UCSD-AML1 (cell line): ENCODE measurements at regions not wholly inside any gene's neighbourhood (a gene's known extent, or its start where the extent isn't known, plus 50 kb on each side); places are given as distances from the start of the nearest gene placed in this dataset.
A peak's percentile ranks its signal among the peaks of the same experiment; 100 is the strongest.

ENCODE experiments used
- DNase-seq: peaks from one replicate; lab custom pipeline; 2025; ENCODE audit not compliant: unreplicated experiment; lab: John Stamatoyannopoulos, UW

GRCh38 chr6:98583506-98583905, 250.9 kb upstream of the POU3F2 start:
- DNase-seq = no peak

DNA sequence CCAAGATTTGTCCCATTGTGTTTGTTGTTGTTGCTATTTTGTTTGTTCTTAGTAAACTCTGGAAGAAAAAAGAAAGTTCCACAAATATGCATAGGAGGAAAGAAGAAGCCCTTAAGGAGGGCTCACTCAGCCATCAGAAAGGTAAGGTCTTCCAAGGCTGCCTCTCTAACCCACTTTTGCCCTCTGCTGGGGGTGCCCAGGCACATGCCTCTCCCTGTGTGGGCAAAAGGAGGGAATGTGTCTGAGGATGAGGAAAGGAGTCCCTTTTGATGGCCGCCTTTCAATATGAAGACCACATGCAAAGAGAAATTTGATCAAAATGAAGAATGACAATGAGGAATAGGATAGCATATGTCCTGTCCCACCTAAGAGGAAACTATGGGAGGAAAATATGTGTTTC, 248.2 kb upstream of the POU3F2 start:
- DNase-seq = no peak

DNA sequence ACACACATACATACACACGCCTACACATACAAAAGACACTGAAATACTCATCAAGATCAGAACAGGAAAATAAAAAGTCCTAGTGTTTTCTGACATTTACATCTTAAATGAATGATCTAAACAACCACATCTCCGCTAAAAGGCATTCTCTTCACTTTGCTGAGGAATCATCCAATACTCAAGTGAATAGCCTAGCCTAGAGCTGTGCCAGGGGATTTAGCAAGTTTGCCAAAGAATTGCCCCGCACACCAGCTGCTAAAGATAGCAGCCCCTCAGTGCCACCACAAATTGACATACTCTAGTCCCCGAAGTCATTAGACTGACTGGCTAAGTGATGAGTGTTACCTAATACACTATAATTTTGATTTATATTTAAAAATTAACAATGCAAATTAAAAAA, 246.8 kb upstream of the POU3F2 start:
- no peak for DNase-seq

DNA sequence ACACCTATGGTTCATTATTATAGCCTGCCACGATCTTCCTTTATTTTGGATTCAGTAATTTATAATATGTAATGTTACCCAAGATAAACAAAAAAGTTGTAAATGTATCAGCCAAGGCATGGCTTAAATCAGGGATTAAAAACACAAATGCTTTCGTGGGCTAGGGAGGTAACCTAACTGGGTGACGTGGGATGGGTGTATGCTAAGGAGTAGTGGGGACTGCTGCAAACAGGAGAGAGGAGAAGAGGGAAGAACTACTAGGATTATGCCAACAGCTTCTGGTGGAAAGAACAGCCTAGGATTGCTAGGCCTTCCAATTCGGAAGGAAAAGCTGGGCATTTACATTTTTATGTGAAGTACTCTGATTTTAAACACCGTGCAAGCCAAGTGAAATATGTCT, 244.8 kb upstream of the POU3F2 start:
- DNase-seq = no peak

DNA sequence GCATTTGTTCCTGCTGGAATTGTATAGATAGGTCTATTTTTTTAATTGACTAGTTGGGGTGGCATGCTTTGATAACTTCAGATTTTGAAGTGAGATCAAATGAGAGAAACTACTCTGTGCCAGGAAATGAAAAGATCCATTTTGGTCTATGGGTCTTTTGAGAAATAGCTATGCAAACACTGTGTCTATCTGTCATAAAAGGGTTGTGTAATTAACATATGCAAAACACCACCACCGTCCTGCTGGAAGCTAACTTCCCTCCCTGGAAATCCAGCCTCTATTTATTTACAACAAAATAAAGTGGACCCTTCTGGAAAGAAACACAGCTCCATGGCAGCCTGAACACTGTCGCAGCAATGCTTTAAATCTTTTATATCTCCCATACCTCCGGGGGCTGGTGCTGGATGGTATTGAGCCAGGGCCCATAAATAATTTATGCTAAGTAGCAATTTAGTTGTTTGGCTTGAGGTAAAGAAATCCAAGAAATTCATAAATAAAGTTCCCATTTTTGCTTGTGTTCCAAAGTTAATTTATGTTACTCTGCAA, 244.2 kb upstream of the POU3F2 start:
- DNase-seq = no peak

GRCh38 chr6:98590997-98591396, 243.4 kb upstream of the POU3F2 start:
- no peak for DNase-seq

DNA sequence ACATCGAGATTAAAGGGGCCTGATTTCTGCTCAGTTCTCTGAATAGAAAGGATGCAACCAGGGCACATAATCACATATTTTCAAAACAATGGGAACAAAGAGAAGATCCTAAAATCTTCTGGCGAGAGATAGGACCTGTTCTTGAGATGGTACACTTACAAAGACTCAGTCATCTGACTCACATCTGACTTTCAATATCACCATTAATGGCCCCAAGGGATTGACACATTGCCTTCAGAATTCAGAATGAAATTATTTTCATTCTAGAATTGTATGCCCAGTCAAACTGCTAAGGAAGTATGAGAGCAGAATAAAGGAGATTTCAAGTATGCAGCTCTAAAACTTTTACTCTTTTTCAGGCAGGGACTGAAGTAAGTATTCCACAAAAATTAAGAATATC, 240.7 kb upstream of the POU3F2 start:
- no peak for DNase-seq

GRCh38 chr6:98601716-98602115, 232.7 kb upstream of the POU3F2 start:
- no peak for DNase-seq

DNA sequence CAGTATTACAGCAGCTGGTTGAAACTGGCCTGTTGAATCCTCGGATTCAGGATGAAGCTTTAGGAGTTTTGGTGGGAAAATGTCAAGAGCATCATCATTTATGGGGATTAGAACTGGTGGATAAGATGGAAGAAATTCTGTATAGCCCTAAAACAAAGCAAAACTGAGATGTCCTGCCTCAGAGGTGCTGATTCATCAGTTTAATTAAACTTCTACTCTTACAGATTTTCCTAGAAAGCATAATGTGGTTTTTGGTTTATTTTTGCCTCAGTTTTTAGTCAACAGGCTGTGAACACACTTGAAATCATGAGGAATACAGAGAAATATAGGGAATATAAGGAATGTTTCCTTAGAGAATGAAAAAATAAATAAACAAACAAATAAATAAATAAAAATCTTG, 228.7 kb upstream of the POU3F2 start:
- DNase-seq = no peak

DNA sequence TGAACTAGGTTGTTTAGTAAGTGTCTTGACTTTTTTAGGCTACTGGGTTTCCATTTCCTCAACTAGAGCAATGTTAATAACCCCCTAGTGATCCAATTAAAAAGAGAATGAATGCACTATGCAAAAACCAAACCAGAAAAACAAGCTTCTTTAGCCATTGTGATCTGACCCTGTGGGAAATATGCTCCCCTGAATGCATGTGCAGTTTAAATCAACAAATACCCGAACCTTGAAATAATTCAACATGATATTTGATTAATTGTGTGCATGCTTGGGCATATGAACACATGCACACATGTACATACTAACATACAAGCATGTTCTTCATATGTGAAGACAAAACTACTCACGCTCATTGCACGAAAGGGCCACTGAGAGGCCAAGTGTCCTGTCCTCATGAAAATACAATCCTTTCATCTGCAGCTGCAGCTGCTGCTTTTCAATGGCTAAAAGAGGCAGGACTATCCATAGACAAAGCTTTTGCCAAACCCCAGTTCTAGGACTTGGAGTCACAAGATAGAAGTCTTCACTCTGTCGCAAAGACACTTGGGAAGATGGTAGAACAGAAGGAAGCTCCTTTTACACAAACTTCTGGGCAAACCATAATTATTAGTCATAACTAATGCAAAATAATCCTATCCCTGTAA, 207.1 kb upstream of the POU3F2 start:
- no peak for DNase-seq

GRCh38 chr6:98633886-98634285, 200.5 kb upstream of the POU3F2 start:
- no peak for DNase-seq

DNA sequence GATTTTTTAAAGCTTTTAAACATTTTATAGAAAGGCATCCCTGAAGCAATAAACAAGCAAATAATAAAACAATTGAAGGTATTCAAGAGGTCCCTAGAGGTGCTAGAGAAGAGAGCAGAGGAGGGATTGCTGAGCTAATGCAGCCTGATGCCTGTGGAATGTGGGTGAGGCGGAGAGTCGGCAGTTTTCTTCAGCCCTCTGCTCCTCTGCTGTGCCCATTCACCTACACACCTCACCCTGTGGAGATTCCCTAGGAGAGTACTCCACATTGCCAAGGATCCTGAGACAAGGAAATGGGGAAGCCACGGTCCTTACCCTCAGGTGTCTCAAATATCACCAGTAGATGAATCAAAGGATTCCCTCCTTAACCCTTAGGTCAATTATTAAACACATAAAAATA, 199.8 kb upstream of the POU3F2 start:
- no peak for DNase-seq

DNA sequence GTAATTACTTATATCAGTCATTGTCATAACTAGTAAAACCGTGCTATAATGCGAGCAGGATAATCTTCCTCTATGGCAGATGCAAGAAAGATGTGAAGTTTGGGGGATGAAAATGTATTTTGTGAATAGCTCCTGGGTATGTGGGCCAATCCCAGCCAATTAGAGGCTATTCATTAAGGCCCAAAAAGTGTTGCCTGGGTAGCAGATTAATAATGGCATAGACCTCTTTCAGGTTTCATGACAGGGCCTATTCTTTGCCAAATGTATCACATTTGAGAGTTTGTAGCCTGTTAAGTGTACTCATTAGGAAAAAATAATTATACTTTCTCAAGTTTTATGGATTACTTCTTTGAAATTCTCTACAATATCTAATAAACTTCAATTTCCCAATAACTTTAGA, 199.2 kb upstream of the POU3F2 start:
- no peak for DNase-seq

DNA sequence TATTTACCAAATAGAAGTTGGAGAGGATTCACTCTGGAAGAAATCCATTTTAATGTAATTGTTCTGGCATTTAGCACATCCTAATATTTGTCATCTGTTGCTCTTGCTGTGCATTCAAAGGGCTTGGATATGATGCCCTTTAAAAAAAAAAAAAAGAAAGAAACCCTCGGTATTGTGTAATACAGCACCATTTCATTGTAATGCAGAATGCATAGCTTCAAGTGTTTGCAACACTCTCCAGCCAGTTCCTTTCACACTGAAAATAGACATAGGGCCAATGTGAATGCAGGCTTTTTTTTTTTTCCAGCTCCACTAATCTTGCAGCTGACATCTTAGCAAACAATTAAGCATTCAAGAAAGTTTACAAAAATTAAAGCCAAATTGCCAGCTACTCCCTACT, 197.4 kb upstream of the POU3F2 start:
- DNase-seq = no peak

GRCh38 chr6:98639089-98639635, 195.2 kb upstream of the POU3F2 start:
- no peak for DNase-seq

DNA sequence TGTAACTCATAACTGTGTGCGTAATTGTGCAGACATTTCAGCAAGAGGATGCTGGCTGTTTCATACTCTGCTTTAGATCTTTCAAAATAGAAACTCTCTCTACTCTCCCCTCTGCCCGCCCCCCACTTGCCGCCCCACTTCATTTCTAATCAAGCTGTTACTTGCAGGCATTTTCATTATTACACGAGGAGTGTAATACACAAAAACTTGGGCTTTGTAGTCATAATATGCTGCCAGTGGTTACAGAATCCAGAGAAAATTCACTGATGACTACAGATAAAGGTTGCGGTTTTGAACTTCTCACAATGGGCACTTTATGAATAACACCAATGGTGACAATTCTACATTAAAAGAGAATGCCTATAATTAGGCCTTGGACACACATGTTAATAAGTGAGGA, 194.0 kb upstream of the POU3F2 start:
- DNase-seq = no peak

- DNase-seq = no peak
Observed at GRCh38 chr6:98641949-98642719, 192.2 kb upstream of the POU3F2 start.

- DNase-seq = no peak
Observed at GRCh38 chr6:98644063-98644462, 190.3 kb upstream of the POU3F2 start.

DNA sequence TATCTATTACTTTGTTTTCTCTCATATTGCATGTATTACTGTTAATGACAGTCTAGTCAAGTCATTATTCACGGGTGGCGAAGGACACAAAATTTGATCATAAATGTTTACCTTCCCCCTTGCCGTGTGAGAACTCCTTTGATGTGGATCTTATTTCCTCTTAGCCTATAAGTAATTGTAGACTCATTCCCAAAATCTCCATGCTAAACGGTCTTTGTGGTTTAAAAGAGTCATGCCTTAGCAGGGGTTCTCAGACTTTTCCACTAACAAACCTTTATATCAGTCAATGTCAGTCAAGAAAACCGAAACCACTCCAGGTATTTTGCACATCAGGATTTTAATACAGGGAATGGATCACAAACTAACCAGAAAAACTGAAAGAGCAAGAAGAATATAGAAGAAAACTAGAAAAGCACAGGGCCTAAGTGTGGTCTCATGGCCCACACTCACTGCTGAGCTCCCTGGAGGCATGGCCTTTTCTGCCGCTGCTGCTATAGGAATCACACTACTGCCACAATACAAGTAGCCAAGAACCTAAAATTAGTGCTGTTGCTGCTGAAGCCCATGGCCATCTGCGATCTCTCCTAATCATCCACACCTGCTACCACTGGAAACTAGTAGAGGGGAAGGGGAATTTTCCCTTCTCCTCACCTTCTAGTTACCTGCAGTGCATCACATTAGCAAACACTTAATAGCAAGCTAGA, 186.0 kb upstream of the POU3F2 start:
- no peak for DNase-seq

DNA sequence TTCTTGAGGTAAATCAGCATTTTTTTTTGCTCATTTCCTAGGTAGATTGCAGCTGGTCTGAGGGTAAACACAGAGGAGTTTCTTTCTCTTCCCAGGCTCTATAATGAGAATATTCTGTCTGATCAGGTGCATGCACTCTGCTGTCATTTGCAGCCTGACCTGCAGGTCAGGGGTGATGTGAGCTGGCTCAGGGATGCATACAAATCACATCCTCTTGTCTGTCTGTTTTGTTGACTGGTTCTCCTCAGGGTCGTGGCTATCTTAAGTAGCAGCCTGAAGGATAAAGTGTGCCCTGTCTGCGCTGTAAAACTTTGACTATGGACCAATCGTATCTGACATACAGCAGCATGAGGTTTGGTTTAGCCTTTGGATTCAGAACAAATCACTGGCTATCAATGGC, 183.4 kb upstream of the POU3F2 start:
- no peak for DNase-seq

DNA sequence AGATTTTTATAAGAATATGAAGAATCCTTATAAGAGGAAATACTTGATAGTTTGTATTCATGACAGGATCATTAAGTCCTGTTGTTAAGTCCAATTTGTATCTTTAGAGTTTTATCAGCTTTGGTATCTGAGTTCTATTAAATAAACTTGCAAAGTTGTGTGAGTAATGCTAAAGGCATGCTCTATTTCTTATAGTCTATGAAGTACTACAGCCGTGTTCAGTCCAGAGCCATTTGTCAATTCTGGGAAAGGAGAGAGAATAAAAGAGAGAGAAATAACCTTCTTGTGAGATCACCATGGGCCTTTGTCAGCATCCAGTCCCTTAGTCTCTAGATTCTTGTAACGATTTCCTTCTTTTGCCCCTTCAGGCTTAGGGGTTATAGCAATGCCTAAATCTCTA, 181.2 kb upstream of the POU3F2 start:
- DNase-seq = no peak

DNA sequence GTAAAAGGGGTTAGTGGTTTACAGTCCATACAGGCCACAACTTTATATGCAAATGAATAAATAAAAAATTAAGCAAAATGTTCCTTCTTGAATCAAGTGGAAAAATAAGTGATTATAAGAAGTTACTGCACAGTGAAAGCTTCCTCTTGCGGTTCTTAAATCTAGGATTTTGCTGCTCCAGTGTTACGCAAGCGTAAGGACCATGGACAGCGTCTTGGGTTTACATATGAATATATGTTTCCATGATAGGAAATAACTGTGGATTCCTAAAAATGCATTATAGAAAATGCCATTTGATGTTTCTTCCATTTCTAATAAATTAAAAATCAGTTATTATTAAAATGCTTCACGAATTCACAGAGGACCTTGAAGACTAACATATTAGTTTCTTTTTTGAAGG, 176.6 kb upstream of the POU3F2 start:
- DNase-seq = peak; percentile 40
